22Rv1 (cell line): ENCODE measurements at regions not wholly inside any gene's neighbourhood (a gene's known extent, or its start where the extent isn't known, plus 50 kb on each side); places are given as distances from the start of the nearest gene placed in this dataset.

Source experiments
- H3K27ac ChIP-seq: fragments of 450-650 bp; 2 replicates; pipeline ENCODE4 v1.5.1; 2017
- CTCF ChIP-seq: fragments of 450-650 bp; IDR thresholded peaks from 2 replicates; pipeline ENCODE4 v1.5.1; 2017; ENCODE audit warnings: mild to moderate bottlenecking
- ZFX ChIP-seq: fragments of 450-650 bp; IDR thresholded peaks from 2 replicates; pipeline ENCODE4 v1.6.1; 2017; ENCODE audit warnings: antibody characterized with exemption, borderline replicate concordance

DNA sequence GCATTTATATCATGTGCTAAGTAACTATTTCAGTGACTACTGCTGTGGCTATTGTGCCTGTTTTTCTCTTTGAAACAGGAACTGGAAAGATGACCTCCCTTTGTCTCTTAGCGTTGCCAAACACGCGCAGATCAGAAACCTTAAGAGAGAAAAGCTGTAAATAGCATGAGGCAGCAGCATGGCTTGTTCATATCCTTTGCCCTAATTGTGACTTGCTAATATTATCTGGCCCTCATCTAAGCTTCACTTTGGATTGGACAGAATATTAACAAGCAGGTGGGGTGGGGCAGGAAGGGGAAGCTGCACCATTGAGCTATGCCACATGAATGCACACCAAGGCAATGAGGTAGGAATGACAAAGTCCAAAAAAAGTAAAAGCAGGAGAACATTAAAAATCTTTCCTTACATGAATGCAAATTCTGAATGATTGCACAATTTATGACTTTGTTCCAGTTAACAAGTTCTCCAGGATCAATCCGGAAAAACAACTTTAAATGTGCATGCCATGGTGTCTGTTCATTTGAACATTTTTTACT is 128.4 kb downstream of the IRS1 start:
- H3K27ac ChIP-seq: no peak overlapping the region
- TF ChIP-seq CTCF (no peak), ZFX (no peak)

- H3K27ac ChIP-seq: no peak overlapping the region
- TF ChIP-seq CTCF: no peak
- TF ChIP-seq ZFX: no peak
Observed at GRCh38 chr2:226669905-226670304, 129.7 kb downstream of the IRS1 start.

- H3K27ac ChIP-seq: no peak overlapping the region
- no peak for TF ChIP-seq CTCF
- TF ChIP-seq ZFX: no peak
Observed at GRCh38 chr2:226669249-226669648, 130.4 kb downstream of the IRS1 start.

DNA sequence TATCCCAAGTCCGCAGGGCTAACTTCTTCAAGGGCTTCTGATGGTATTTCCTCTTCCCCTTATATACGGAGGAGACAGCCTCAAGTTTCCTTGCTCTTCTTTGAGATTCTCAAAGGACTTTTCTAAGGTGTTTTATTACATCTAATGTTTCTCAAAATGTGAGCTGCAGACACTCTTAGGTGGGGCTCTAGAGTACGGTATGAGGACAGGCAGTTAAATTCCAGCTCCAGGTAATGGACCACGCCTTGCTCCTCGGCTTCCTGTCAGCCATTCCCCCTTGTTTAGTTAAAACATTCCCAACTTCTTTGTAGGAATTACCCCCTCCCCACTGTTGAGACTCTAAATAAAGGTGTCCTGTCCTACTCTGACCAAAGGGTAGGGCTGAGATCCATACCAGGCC is 131.9 kb downstream of the IRS1 start:
- TF ChIP-seq ZFX: no peak
- no peak for TF ChIP-seq CTCF
- no peak overlapping the region for H3K27ac ChIP-seq

DNA sequence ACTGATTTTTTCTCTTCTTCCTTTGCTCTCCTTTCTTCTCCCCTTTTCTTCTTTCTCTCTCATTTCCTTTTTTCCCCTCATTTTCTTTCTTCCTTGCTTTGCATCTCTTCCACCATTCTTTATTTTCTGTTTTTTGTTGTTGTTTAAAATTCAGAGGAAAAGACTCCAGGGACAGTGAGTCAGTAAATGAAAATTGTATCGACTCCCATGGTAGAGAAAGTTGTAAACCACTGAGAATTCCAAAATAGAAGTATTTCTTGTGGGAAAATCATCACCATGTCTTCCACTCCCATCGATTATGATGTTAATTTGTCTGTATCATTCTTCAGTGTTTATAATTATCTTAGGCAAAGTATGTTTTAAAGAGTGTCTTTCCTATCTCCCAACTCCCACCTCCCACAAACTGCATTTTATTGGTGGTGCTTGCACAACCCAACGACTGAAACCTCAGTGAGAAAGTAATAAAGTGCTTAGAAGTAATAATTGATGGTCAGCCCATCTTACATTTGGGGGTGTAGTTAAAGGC is 134.3 kb downstream of the IRS1 start:
- TF ChIP-seq CTCF: no peak
- peak overlapping the region; percentile 64; the same call in 1 of the 2 replicates for H3K27ac ChIP-seq

DNA sequence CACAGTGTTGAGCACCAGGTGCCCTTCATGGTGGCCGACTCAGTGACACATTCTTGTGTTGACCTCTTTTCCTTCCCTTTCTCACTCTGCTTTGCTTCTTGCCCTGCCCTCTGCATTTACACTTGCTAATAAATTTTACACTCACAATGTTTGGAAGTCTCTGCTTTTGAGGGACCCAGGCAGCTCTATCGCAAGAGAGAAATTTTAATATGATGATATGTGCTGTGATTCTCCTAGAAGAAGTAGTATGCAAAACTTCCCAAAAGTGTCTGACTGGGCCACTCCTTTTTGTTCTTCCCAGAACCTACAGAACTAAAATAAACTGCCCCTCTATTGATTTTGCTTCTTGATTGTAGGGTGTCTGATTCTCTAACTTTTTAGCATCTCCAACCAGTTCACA is 135.0 kb downstream of the IRS1 start:
- peak overlapping the region; percentile 64 for H3K27ac ChIP-seq
- no peak for TF ChIP-seq CTCF
- no peak for TF ChIP-seq ZFX

- TF ChIP-seq ZFX: no peak
- TF ChIP-seq CTCF: no peak
- peak overlapping the region; percentile 64 for H3K27ac ChIP-seq
Observed at GRCh38 chr2:226664140-226664539, 135.5 kb downstream of the IRS1 start.
